ACC112 (cell line): ENCODE measurements at regions not wholly inside any gene's neighbourhood (a gene's known extent, or its start where the extent isn't known, plus 50 kb on each side); places are given as distances from the start of the nearest gene placed in this dataset.

Experiments
- H2AFZ ChIP-seq: fragments of 200-600 bp; sonication (generic); one replicate; pipeline ENCODE4 v1.6.0; 2017; ENCODE audit warnings: antibody characterized with exemption, low read length; ENCODE audit not compliant: unreplicated experiment
- H3K27ac ChIP-seq: fragments of 200-600 bp; sonication (generic); 2 replicates; pipeline ENCODE4 v1.5.1; 2014; ENCODE audit warnings: low read depth, mild to moderate bottlenecking, antibody characterized with exemption, low read length, moderate library complexity
- H3K27me3 ChIP-seq: fragments of 200-600 bp; sonication (generic); 2 replicates; pipeline ENCODE4 v1.6.1; 2014; ENCODE audit warnings: mild to moderate bottlenecking, antibody characterized with exemption, low read length, moderate library complexity, mixed read lengths; ENCODE audit not compliant: insufficient read depth
- H3K36me3 ChIP-seq: fragments of 200-600 bp; sonication (generic); 2 replicates; pipeline ENCODE4 v1.6.1; 2016; ENCODE audit warnings: mild to moderate bottlenecking, antibody characterized with exemption, low read length, moderate library complexity, mixed read lengths; ENCODE audit not compliant: insufficient read depth
- H3K4me1 ChIP-seq: fragments of 200-600 bp; sonication (generic); one replicate; pipeline ENCODE4 v1.6.1; 2016; ENCODE audit warnings: low read length, mixed read lengths; ENCODE audit not compliant: insufficient read depth, unreplicated experiment, control insufficient read depth
- H3K4me3 ChIP-seq: fragments of 200-600 bp; sonication (generic); 2 replicates; pipeline ENCODE4 v1.5.1; 2014; ENCODE audit warnings: mild to moderate bottlenecking, low read depth, low read length
- H3K79me2 ChIP-seq: fragments of 200-600 bp; sonication (generic); one replicate; pipeline ENCODE4 v1.6.0; 2016; ENCODE audit warnings: low read length; ENCODE audit not compliant: control insufficient read depth, unreplicated experiment, insufficient read depth

- H3K27me3 ChIP-seq = no peaks in the 10 kb centered on the region
- no peak overlapping the region for H3K4me3 ChIP-seq
- H3K27ac ChIP-seq = no peak overlapping the region
- H3K36me3 ChIP-seq = peaks cover 10% of the 10 kb centered on the region
- H2AFZ ChIP-seq = no peak overlapping the region
- no peaks in the 10 kb centered on the region for H3K79me2 ChIP-seq
- peaks cover 6% of the 10 kb centered on the region for H3K4me1 ChIP-seq
These were observed 82.7 kb downstream of the NOC3L start for GRCh38 chr10:94279835-94280709.

DNA sequence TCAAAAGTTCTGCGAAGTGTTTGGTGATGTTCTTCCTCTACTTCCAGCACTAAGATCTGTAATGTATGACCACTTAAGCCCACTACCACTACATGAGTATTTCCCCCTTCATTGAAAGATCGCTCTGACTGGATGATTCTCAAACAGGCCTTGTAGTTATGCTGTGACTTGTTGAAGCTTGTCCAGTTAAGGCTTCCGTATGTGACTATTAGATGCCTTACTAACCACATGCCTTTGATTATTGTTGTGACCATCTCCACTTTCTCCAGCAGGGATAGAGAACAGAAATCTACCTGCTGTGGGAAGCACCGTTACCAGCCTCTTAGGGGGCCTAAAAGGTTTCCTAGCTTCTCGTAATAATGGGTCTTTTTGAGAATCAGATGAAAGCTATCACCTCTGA, 81.1 kb downstream of the NOC3L start:
- Histone ChIP-seq H3K27me3 (no peaks in the 10 kb centered on the region), H3K36me3 (peaks cover 10% of the 10 kb centered on the region), H3K4me3 (no peak overlapping the region), H3K79me2 (no peaks in the 10 kb centered on the region), H2AFZ (no peak overlapping the region), H3K4me1 (peaks cover 9% of the 10 kb centered on the region), H3K27ac (no peak overlapping the region)

- Histone ChIP-seq H2AFZ (peak overlapping the region; percentile 28), H3K4me1 (peaks cover 16% of the 10 kb centered on the region), H3K79me2 (no peaks in the 10 kb centered on the region), H3K36me3 (peaks cover 10% of the 10 kb centered on the region), H3K27ac (no peak overlapping the region), H3K4me3 (no peak overlapping the region), H3K27me3 (no peaks in the 10 kb centered on the region)
These were observed 80.4 kb downstream of the NOC3L start for GRCh38 chr10:94282369-94282768.
